WTC11 (cell line): ENCODE measurements at regions not wholly inside any gene's neighbourhood (a gene's known extent, or its start where the extent isn't known, plus 50 kb on each side); places are given as distances from the start of the nearest gene placed in this dataset.

Source experiments
- ATAC-seq: fragments of 200-7000 bp; cut with Tn5 transposase; 2 replicates; pipeline ENCODE4 v1.10.0; 2021; ENCODE audit warnings: mild to moderate bottlenecking, moderate library complexity
- CTCF ChIA-PET: fragments of 300-600 bp; sonication (Branson Sonifier 250); formaldehyde crosslinking; loops from one replicate; lab custom pipeline; 2021; ENCODE audit warnings: antibody characterized with exemption; lab: Charles Lee
- POLR2A ChIA-PET: fragments of 350-600 bp; sonication (Branson Sonifier 250); formaldehyde crosslinking; loops from one replicate; lab custom pipeline; 2021; ENCODE audit warnings: antibody characterized with exemption; lab: Charles Lee
- DNase-seq: peaks from one replicate; pipeline ENCODE4 v3.0.0; 2021; ENCODE audit warnings: low spot score
- H3K27ac Mint-ChIP-seq: 2 replicates; pipeline ENCODE4 v1.8.0; 2021; ENCODE audit warnings: mixed read lengths
- H3K27me3 Mint-ChIP-seq: 2 replicates; pipeline ENCODE4 v1.8.0; 2021; ENCODE audit warnings: low read depth, mild to moderate bottlenecking, moderate library complexity, mixed read lengths
- H3K36me3 Mint-ChIP-seq: 2 replicates; pipeline ENCODE4 v1.8.0; 2021; ENCODE audit warnings: mixed read lengths
- H3K4me1 Mint-ChIP-seq: 2 replicates; pipeline ENCODE4 v1.8.0; 2022; ENCODE audit warnings: mixed read lengths
- H3K4me3 Mint-ChIP-seq: 2 replicates; pipeline ENCODE4 v1.8.0; 2021; ENCODE audit warnings: mild to moderate bottlenecking, moderate library complexity, mixed read lengths
- H3K9me3 Mint-ChIP-seq: 2 replicates; pipeline ENCODE4 v1.8.0; 2021; ENCODE audit warnings: mixed read lengths
- ARID4B ChIP-seq: sonication (generic); formaldehyde crosslinking; IDR thresholded peaks from 2 replicates; pipeline ENCODE4 v1.8.0; 2023; ENCODE audit warnings: missing genetic modification reagents, mild to moderate bottlenecking, borderline replicate concordance
- GABPB1 ChIP-seq: sonication (generic); formaldehyde crosslinking; IDR thresholded peaks from 2 replicates; pipeline ENCODE4 v1.8.1; 2023; ENCODE audit warnings: mild to moderate bottlenecking, missing genetic modification reagents
- MLX ChIP-seq: sonication (generic); formaldehyde crosslinking; IDR thresholded peaks from 2 replicates; pipeline ENCODE4 v1.8.1; 2023; ENCODE audit warnings: mild to moderate bottlenecking, missing genetic modification reagents, moderate library complexity
- NR2C2 ChIP-seq: sonication (generic); formaldehyde crosslinking; IDR thresholded peaks from 2 replicates; pipeline ENCODE4 v1.8.0; 2022; ENCODE audit warnings: mild to moderate bottlenecking, missing genetic modification reagents
- PRDM15 ChIP-seq: sonication (generic); formaldehyde crosslinking; IDR thresholded peaks from 2 replicates; pipeline ENCODE4 v1.8.0; 2022; ENCODE audit warnings: missing genetic modification reagents
- TEAD4 ChIP-seq: sonication (generic); formaldehyde crosslinking; IDR thresholded peaks from 2 replicates; pipeline ENCODE4 v1.8.0; 2022; ENCODE audit warnings: mild to moderate bottlenecking, missing genetic modification reagents
- ZNF263 ChIP-seq: sonication (generic); formaldehyde crosslinking; IDR thresholded peaks from 2 replicates; pipeline ENCODE4 v1.8.1; 2022; ENCODE audit warnings: low read depth, mild to moderate bottlenecking, moderate library complexity, missing genetic modification reagents
- ZNF281 ChIP-seq: sonication (generic); formaldehyde crosslinking; IDR thresholded peaks from 2 replicates; pipeline ENCODE4 v1.8.0; 2023; ENCODE audit warnings: mild to moderate bottlenecking, missing genetic modification reagents
- ZNF317 ChIP-seq: sonication (generic); formaldehyde crosslinking; IDR thresholded peaks from 2 replicates; pipeline ENCODE4 v1.8.1; 2023; ENCODE audit warnings: low read depth, mild to moderate bottlenecking, moderate library complexity, missing genetic modification reagents, borderline replicate concordance
- ZNF512 ChIP-seq: sonication (generic); formaldehyde crosslinking; IDR thresholded peaks from 2 replicates; pipeline ENCODE4 v1.8.1; 2022; ENCODE audit warnings: missing genetic modification reagents, borderline replicate concordance
- ZNF532 ChIP-seq: fragments of 250-450 bp; sonication (Bioruptor Pico); IDR thresholded peaks from 2 replicates; pipeline ENCODE4 v1.9.0; 2021; ENCODE audit warnings: mild to moderate bottlenecking, borderline replicate concordance

- TF ChIP-seq ZNF512 (no peak), ZNF263 (CRISPR knock-in tag) (no peak), TEAD4 (CRISPR knock-in tag) (no peak), ARID4B (CRISPR knock-in tag) (no peak), ZNF281 (CRISPR knock-in tag) (no peak)
Measured at GRCh38 chr11:70839851-70840250, 412.5 kb downstream of the SHANK2 start (continued).

- Mint-ChIP-seq H3K36me3 (peaks cover 5% of the 10 kb centered on the region), H3K27me3 (no peaks in the 10 kb centered on the region), H3K9me3 (peaks cover 9% of the 10 kb centered on the region), H3K4me1 (peaks cover 4% of the 10 kb centered on the region), H3K4me3 (no peak overlapping the region), H3K27ac (no peak overlapping the region)
- no peak for ATAC-seq
- POLR2A ChIA-PET: no interaction called here
- DNase-seq: no peak
- TF ChIP-seq ZNF317 (CRISPR knock-in tag) (no peak), GABPB1 (CRISPR knock-in tag) (no peak), NR2C2 (CRISPR knock-in tag) (no peak), MLX (CRISPR knock-in tag) (no peak), PRDM15 (CRISPR knock-in tag) (no peak), ZNF532 (CRISPR knock-in tag) (no peak)
- CTCF ChIA-PET: no interaction called here
Measured at GRCh38 chr11:70841264-70841663, 411.1 kb downstream of the SHANK2 start.
